MM.1S (cell line): ENCODE measurements at regions not wholly inside any gene's neighbourhood (a gene's known extent, or its start where the extent isn't known, plus 50 kb on each side); places are given as distances from the start of the nearest gene placed in this dataset.

Experiments used
- EZH2 ChIP-seq: fragments of 300-600 bp; sonication (generic); optimal IDR thresholded peaks from 2 replicates; pipeline ENCODE3; 2017; ENCODE audit warnings: low read depth, mild to moderate bottlenecking, antibody characterized with exemption, low read length, mixed read lengths
- EZH2phosphoT487 ChIP-seq: fragments of 300-600 bp; sonication (generic); IDR thresholded peaks from 2 replicates; pipeline ENCODE4 v1.6.1; 2018; ENCODE audit warnings: antibody characterized with exemption, low read length
- TF ChIP-seq, protein P1 (sequence below): fragments of 300-600 bp; sonication (generic); IDR thresholded peaks from 2 replicates; pipeline ENCODE4 v1.5.1; 2016; ENCODE audit warnings: antibody characterized with exemption, low read length, mixed read lengths

DNA sequence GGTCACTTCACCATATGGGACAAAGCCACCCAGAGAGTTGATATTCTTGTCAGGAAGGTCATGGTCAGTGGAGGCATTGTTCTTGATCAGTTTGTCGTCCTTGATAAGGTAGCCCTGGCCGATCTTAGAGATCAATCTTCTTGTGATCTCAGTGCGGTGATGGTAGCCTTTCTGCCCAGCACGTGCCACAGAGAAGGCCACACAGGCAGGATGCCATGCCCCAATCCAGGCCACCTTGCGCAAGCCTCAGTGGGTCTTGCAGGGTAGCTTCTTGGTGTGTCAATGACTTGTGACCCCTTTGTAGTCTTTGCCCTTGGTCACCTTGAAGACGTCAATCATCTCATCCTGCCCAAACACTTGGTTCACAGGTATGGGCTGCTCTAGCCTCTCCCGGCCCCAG is 143.9 kb upstream of the ASB18 start:
- TF ChIP-seq, protein P1, sequence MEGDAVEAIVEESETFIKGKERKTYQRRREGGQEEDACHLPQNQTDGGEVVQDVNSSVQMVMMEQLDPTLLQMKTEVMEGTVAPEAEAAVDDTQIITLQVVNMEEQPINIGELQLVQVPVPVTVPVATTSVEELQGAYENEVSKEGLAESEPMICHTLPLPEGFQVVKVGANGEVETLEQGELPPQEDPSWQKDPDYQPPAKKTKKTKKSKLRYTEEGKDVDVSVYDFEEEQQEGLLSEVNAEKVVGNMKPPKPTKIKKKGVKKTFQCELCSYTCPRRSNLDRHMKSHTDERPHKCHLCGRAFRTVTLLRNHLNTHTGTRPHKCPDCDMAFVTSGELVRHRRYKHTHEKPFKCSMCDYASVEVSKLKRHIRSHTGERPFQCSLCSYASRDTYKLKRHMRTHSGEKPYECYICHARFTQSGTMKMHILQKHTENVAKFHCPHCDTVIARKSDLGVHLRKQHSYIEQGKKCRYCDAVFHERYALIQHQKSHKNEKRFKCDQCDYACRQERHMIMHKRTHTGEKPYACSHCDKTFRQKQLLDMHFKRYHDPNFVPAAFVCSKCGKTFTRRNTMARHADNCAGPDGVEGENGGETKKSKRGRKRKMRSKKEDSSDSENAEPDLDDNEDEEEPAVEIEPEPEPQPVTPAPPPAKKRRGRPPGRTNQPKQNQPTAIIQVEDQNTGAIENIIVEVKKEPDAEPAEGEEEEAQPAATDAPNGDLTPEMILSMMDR: no peak
- TF ChIP-seq EZH2: no peak
- TF ChIP-seq EZH2phosphoT487: no peak
